Prostate gland (tissue), 2 donors: ENCODE measurements at regions not wholly inside any gene's neighbourhood (a gene's known extent, or its start where the extent isn't known, plus 50 kb on each side); places are given as distances from the start of the nearest gene placed in this dataset.
A peak's percentile ranks its signal among the peaks of the same experiment; 100 is the strongest.

Experiments used
- DNase-seq: peaks from one replicate; pipeline ENCODE4 v3.0.0-alpha.2; 2019; ENCODE audit warnings: low spot score
- H3K27ac ChIP-seq, 2 donors: fragments of 200-600 bp; sonication (generic); 2 replicates each; pipeline ENCODE4 v1.5.1; 2017 to 2019
- H3K27me3 ChIP-seq: fragments of 200-600 bp; sonication (generic); replicated peaks from 2 replicates; pipeline ENCODE4 v1.5.1; 2019; ENCODE audit not compliant: insufficient read depth
- H3K36me3 ChIP-seq, 2 donors: fragments of 200-600 bp; sonication (generic); 1 replicate in 1 of 2; 2 replicates in 1 of 2; pipeline versions ENCODE4 v1.5.1 to v1.8.1; 2017 to 2019
- H3K4me1 ChIP-seq: fragments of 200-600 bp; sonication (generic); replicated peaks from 2 replicates; pipeline ENCODE4 v1.5.1; 2019
- H3K4me3 ChIP-seq, 2 donors: fragments of 200-600 bp; sonication (generic); 2 replicates each; pipeline ENCODE4 v1.5.1; 2017 to 2019
- H3K9me3 ChIP-seq: fragments of 200-600 bp; sonication (generic); 2 replicates; pipeline ENCODE4 v1.5.1; 2017
- CTCF ChIP-seq, 4 experiments: fragments of 200-600 bp in 2 of 4; fragments of 450-650 bp in 2 of 4; sonication (generic) in 2 of 4; IDR thresholded peaks; 1 replicate in 3 of 4; 2 replicates in 1 of 4; pipeline ENCODE4 v1.5.1; 2016 to 2019; ENCODE audit warnings: antibody characterized with exemption in 4 of 4, mild to moderate bottlenecking in 2 of 4, moderate library complexity in 2 of 4
- POLR2A ChIP-seq: fragments of 450-650 bp; IDR thresholded peaks from one replicate; pipeline ENCODE4 v1.6.1; 2016; ENCODE audit warnings: antibody characterized with exemption, mild to moderate bottlenecking
- POLR2AphosphoS5 ChIP-seq: sonication (generic); formaldehyde crosslinking; IDR thresholded peaks from one replicate; pipeline ENCODE4 v1.6.1; 2017; ENCODE audit warnings: antibody characterized with exemption
- WGBS: methylation state at CpG from one replicate; pipeline ENCODE4 v1.1.5; 2018; 5-methylcytosine and 5-hydroxymethylcytosine counted together
- intact Hi-C: fragments of 100-400 bp; cut with DNase I; formaldehyde crosslinking; loops from one replicate; pipeline ENCODE4 v1.14.2; 2022

- intact Hi-C loops, result no loop called here
These were observed 219.9 kb downstream of the PRDM9 start for GRCh38 chr5:23727271-23727670.

GRCh38 chr5:23730023-23730422 lies 222.6 kb downstream of the PRDM9 start:
- DNase-seq, result no peak
- intact Hi-C loops, result no loop called here
- H3K4me3 ChIP-seq, result no peak overlapping the region
- H3K9me3 ChIP-seq, result no peaks in the 10 kb centered on the region
- no peaks in the 10 kb centered on the region for H3K4me1 ChIP-seq
- no peaks in the 10 kb centered on the region for H3K36me3 ChIP-seq
- WGBS, result 59% methylated on average over 2 of the region's 2 CpGs
- H3K27me3 ChIP-seq, result no peaks in the 10 kb centered on the region
- no peak for TF ChIP-seq CTCF (IDR thresholded peaks at IDR 0.05)
- no peak for TF ChIP-seq POLR2A
- no peak overlapping the region for H3K27ac ChIP-seq

More at GRCh38 chr5:23727271-23727670, 219.9 kb downstream of the PRDM9 start:
- no peak overlapping the region for H3K27ac ChIP-seq
- H3K4me3 ChIP-seq, result no peak overlapping the region
- H3K27me3 ChIP-seq, result no peaks in the 10 kb centered on the region
- DNase-seq, result peak; percentile 49
- no peaks in the 10 kb centered on the region for H3K36me3 ChIP-seq
- TF ChIP-seq POLR2AphosphoS5, result peak; percentile 77
- no peak for TF ChIP-seq POLR2A
- H3K4me1 ChIP-seq, result no peaks in the 10 kb centered on the region
- 36% methylated on average over 4 of the region's 4 CpGs for WGBS
- H3K9me3 ChIP-seq, result no peaks in the 10 kb centered on the region

- H3K36me3 ChIP-seq, result no peaks in the 10 kb centered on the region
- no peak overlapping the region for H3K4me3 ChIP-seq
- 53% methylated on average over 4 of the region's 4 CpGs for WGBS
- intact Hi-C loops, result no loop called here
- peak; percentile 12 for DNase-seq
- H3K27ac ChIP-seq, result no peak overlapping the region
- H3K27me3 ChIP-seq, result no peaks in the 10 kb centered on the region
- no peaks in the 10 kb centered on the region for H3K9me3 ChIP-seq
- no peak for TF ChIP-seq POLR2AphosphoS5
- TF ChIP-seq POLR2A, result no peak
- TF ChIP-seq CTCF (IDR thresholded peaks at IDR 0.05), result no peak
- no peaks in the 10 kb centered on the region for H3K4me1 ChIP-seq
These were observed 232.6 kb downstream of the PRDM9 start for GRCh38 chr5:23740029-23740428.

- DNase-seq, result no peak
- Histone ChIP-seq H3K4me3 (no peak overlapping the region), H3K36me3 (no peaks in the 10 kb centered on the region), H3K27me3 (no peaks in the 10 kb centered on the region), H3K9me3 (no peaks in the 10 kb centered on the region), H3K27ac (no peak overlapping the region), H3K4me1 (no peaks in the 10 kb centered on the region)
- intact Hi-C loops, result no loop called here
- no peak for TF ChIP-seq CTCF (IDR thresholded peaks at IDR 0.05)
- TF ChIP-seq POLR2A, result no peak
- TF ChIP-seq POLR2AphosphoS5, result no peak
These were observed 235.3 kb downstream of the PRDM9 start for GRCh38 chr5:23742701-23743100.

- no peak overlapping the region for H3K27ac ChIP-seq
- no peaks in the 10 kb centered on the region for H3K36me3 ChIP-seq
- intact Hi-C loops, result no loop called here
- no peaks in the 10 kb centered on the region for H3K27me3 ChIP-seq
- no peaks in the 10 kb centered on the region for H3K4me1 ChIP-seq
- no peak for DNase-seq
- H3K9me3 ChIP-seq, result no peaks in the 10 kb centered on the region
- no peak overlapping the region for H3K4me3 ChIP-seq
- no peak for TF ChIP-seq POLR2AphosphoS5
- TF ChIP-seq CTCF (IDR thresholded peaks at IDR 0.05), result no peak
- TF ChIP-seq POLR2A, result no peak
These were observed 248.5 kb downstream of the PRDM9 start for GRCh38 chr5:23755906-23756305.
